ENCODE measurements at regions not wholly inside any gene's neighbourhood (a gene's known extent, or its start where the extent isn't known, plus 50 kb on each side); places are given as distances from the start of the nearest gene placed in this dataset.

GRCh38 chr9:126556560-126557250 is 57.0 kb upstream of the LMX1B start:
- DNase-seq: no peak

- peak; percentile 23 for DNase-seq
Observed at GRCh38 chr9:126558051-126558665, 55.6 kb upstream of the LMX1B start.

DNA sequence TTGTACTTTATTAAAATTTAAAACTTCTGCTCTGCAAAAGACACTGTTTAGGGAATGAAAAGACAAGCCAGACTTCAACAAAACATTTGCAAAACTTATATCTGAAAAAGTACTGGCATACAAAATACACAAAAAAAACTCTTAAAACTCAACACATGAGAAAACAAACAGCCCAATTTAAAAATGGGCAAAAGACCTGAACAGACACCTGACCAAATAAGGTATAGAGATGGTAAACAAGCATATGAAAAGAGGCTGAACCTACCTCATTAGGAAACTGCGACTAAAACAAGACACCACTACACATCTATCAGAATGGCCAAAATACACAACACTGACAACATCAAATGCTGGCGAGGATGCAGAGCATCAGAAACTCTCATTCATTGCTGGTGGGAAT is 54.4 kb upstream of the LMX1B start:
- DNase-seq: no peak

- no peak for DNase-seq
Observed at GRCh38 chr9:126561582-126561981, 52.1 kb upstream of the LMX1B start.

- no peak for DNase-seq
Observed at GRCh38 chr9:126563556-126563955, 50.2 kb upstream of the LMX1B start.
